SU-DHL-6 (cell line): ENCODE measurements at regions not wholly inside any gene's neighbourhood (a gene's known extent, or its start where the extent isn't known, plus 50 kb on each side); places are given as distances from the start of the nearest gene placed in this dataset.

Experiments
- H2AFZ ChIP-seq: fragments of 200-600 bp; sonication (generic); 2 replicates; pipeline ENCODE4 v1.6.1; 2014; ENCODE audit warnings: low read depth, mild to moderate bottlenecking, moderate library complexity, mixed read lengths, antibody characterized with exemption, low read length; ENCODE audit not compliant: severe bottlenecking
- H3F3A ChIP-seq: fragments of 200-600 bp; shearing (Covaris generic); 2 replicates; pipeline ENCODE4 v1.6.0; 2016; ENCODE audit warnings: antibody characterized with exemption, mild to moderate bottlenecking; ENCODE audit not compliant: insufficient read depth
- H3K27ac ChIP-seq: fragments of 200-600 bp; sonication (generic); 2 replicates; pipeline ENCODE4 v1.5.1; 2016; ENCODE audit warnings: low read depth, mild to moderate bottlenecking, low read length, moderate library complexity, mixed read lengths
- H3K27me3 ChIP-seq: fragments of 200-600 bp; sonication (generic), shearing (Covaris generic); 2 replicates; pipeline ENCODE4 v1.6.0; 2014; ENCODE audit warnings: mild to moderate bottlenecking, low read length
- H3K36me3 ChIP-seq: fragments of 200-600 bp; sonication (generic); 2 replicates; pipeline ENCODE4 v1.6.1; 2014; ENCODE audit warnings: mild to moderate bottlenecking, low read length, mixed read lengths
- H3K4me2 ChIP-seq: fragments of 300-600, 200-600 bp; shearing (Covaris generic), sonication (generic); 2 replicates; pipeline ENCODE4 v1.6.0; 2014; ENCODE audit warnings: low read length, low read depth, mild to moderate bottlenecking; ENCODE audit not compliant: poor library complexity, severe bottlenecking
- H3K4me3 ChIP-seq: fragments of 200-600 bp; sonication (generic); 2 replicates; pipeline ENCODE4 v1.5.1; 2014; ENCODE audit warnings: antibody characterized with exemption, low read length, mild to moderate bottlenecking, mixed read lengths; ENCODE audit not compliant: insufficient read depth, poor library complexity, severe bottlenecking
- H3K79me2 ChIP-seq: fragments of 200-600 bp; sonication (generic); 2 replicates; pipeline ENCODE4 v1.6.1; 2014; ENCODE audit warnings: mild to moderate bottlenecking, low read length, moderate library complexity; ENCODE audit not compliant: insufficient read depth
- H3K9ac ChIP-seq: fragments of 200-600 bp; sonication (generic); 2 replicates; pipeline ENCODE4 v1.7.0; 2014; ENCODE audit warnings: mild to moderate bottlenecking, low read length
- H3K9me2 ChIP-seq: fragments of 200-600 bp; sonication (generic); replicated peaks from 2 replicates; pipeline ENCODE4 v1.6.1; 2014; ENCODE audit warnings: low read length; ENCODE audit not compliant: insufficient read depth
- H3K9me3 ChIP-seq: fragments of 200-600 bp; sonication (generic); 2 replicates; pipeline ENCODE4 v1.6.1; 2014; ENCODE audit warnings: low read length, mixed read lengths; ENCODE audit not compliant: insufficient read depth
- H4K20me1 ChIP-seq: fragments of 200-600 bp; sonication (generic); 2 replicates; pipeline ENCODE4 v1.6.1; 2014; ENCODE audit warnings: low read depth, mild to moderate bottlenecking, antibody characterized with exemption, low read length, moderate library complexity, mixed read lengths
- CTCF ChIP-seq: fragments of 200-600 bp; sonication (generic); IDR thresholded peaks from one replicate; pipeline ENCODE4 v1.5.1; 2017; ENCODE audit warnings: antibody characterized with exemption, mild to moderate bottlenecking, low read length, moderate library complexity; ENCODE audit not compliant: insufficient read depth, poor library complexity, severe bottlenecking
- EZH2phosphoT487 ChIP-seq: fragments of 200-600 bp; sonication (generic), shearing (Covaris generic); conservative IDR thresholded peaks from 2 replicates; pipeline ENCODE4 v1.6.1; 2018; ENCODE audit warnings: mild to moderate bottlenecking, antibody characterized with exemption, low read length, moderate library complexity, mixed read lengths

- Histone ChIP-seq H3K4me3 (no peak overlapping the region), H3K27me3 (no peaks in the 10 kb centered on the region), H3K79me2 (no peaks in the 10 kb centered on the region), H3K9me2 (no peaks in the 10 kb centered on the region), H4K20me1 (no peaks in the 10 kb centered on the region), H3K9ac (no peak overlapping the region), H3F3A (no peaks in the 10 kb centered on the region), H3K4me2 (no peak overlapping the region), H2AFZ (peak overlapping the region; percentile 44), H3K36me3 (no peaks in the 10 kb centered on the region), H3K9me3 (no peaks in the 10 kb centered on the region), H3K27ac (no peak overlapping the region)
- no peak for TF ChIP-seq EZH2phosphoT487
- TF ChIP-seq CTCF = no peak
These were observed 511.9 kb downstream of the PYDC2 start for GRCh38 chr3:191972714-191973398.

- no peak overlapping the region for H3K9ac ChIP-seq
- no peak for TF ChIP-seq CTCF
- no peak for TF ChIP-seq EZH2phosphoT487
- no peaks in the 10 kb centered on the region for H4K20me1 ChIP-seq
- no peak overlapping the region for H3K4me2 ChIP-seq
- H2AFZ ChIP-seq = peak overlapping the region; percentile 44
- H3K9me3 ChIP-seq = no peaks in the 10 kb centered on the region
- no peaks in the 10 kb centered on the region for H3K27me3 ChIP-seq
- H3K79me2 ChIP-seq = no peaks in the 10 kb centered on the region
- no peak overlapping the region for H3K4me3 ChIP-seq
- H3F3A ChIP-seq = no peaks in the 10 kb centered on the region
- no peak overlapping the region for H3K27ac ChIP-seq
- no peaks in the 10 kb centered on the region for H3K9me2 ChIP-seq
- no peaks in the 10 kb centered on the region for H3K36me3 ChIP-seq
These were observed 512.9 kb downstream of the PYDC2 start for GRCh38 chr3:191973820-191974219.

GRCh38 chr3:191975936-191976335, 515.0 kb downstream of the PYDC2 start:
- no peaks in the 10 kb centered on the region for H3K27me3 ChIP-seq
- H3F3A ChIP-seq = no peaks in the 10 kb centered on the region
- TF ChIP-seq CTCF (no peak), EZH2phosphoT487 (no peak)
- H3K27ac ChIP-seq = no peak overlapping the region
- no peak overlapping the region for H3K9ac ChIP-seq
- H3K79me2 ChIP-seq = no peaks in the 10 kb centered on the region
- H4K20me1 ChIP-seq = no peaks in the 10 kb centered on the region
- H2AFZ ChIP-seq = no peak overlapping the region
- no peaks in the 10 kb centered on the region for H3K9me2 ChIP-seq
- H3K4me2 ChIP-seq = no peak overlapping the region
- no peaks in the 10 kb centered on the region for H3K36me3 ChIP-seq
- no peak overlapping the region for H3K4me3 ChIP-seq
- peaks cover 5% of the 10 kb centered on the region; the same call in 1 of the 2 replicates for H3K9me3 ChIP-seq
